ENCODE measurements at regions not wholly inside any gene's neighbourhood (a gene's known extent, or its start where the extent isn't known, plus 50 kb on each side); places are given as distances from the start of the nearest gene placed in this dataset.

- DNase-seq = no peak
Observed at GRCh38 chr17:72022328-72023275, 98.2 kb upstream of the SOX9 start.

DNA sequence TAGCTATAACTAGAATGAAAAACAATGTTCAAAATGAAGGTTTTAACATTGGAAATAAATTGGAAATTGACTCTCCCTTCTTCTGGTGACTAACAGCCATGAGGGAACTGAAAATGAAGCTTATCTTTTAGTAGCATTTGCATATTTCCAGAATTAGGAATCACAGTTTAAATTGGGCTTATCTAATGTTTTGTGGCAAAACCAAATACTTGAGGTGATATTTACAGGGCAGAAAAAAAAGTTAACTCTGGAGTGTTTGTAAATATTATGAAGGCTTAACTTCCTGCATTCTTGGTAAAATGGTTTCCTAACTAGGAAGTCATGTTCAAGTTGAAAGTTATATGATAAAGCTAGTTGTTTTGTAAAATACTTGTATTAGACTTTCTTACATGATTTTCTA is 96.4 kb upstream of the SOX9 start:
- DNase-seq = no peak

- no peak for DNase-seq
Observed at GRCh38 chr17:72025113-72025512, 95.7 kb upstream of the SOX9 start.

DNA sequence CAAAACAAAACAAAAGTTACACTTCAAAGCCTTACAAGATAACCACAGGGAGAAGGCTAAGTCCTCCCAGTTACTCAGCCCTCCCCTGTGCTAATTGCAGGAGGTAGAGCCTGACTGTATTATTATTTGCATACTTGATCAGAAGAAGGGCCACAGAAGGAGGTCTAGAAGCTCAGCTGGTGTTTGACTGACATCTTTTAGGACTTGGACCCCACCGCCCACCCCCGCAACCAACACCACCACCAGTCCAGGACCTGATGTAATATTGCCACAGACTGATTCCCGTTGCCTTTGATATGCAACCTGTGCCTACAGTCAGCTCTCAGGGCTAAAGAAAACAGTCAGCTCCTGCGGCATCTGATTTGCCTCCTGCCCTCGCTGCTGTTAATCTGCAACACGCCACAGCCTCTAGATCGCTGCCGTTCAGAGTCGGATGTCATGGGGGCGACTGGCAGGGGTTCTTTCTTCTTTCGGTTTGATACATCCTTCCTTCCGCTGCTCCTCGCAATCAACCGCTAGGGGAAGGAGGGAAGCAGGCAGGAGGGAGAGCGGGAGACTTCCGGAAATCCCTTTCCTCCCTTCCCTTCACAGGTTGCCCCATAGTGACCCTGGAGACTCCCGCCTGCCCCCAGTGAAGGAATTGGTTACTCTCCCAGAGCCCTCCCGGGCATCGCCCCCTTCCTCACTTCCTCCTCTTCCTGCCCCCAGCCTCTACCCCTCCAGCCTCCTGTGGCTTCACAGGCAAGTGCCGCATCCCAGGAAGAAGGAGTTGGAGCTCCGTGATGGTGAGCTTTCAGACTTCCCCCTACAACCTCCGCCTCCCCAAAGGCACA is 90.5 kb upstream of the SOX9 start:
- no peak for DNase-seq

GRCh38 chr17:72031219-72031884 is 89.5 kb upstream of the SOX9 start:
- no peak for DNase-seq

DNA sequence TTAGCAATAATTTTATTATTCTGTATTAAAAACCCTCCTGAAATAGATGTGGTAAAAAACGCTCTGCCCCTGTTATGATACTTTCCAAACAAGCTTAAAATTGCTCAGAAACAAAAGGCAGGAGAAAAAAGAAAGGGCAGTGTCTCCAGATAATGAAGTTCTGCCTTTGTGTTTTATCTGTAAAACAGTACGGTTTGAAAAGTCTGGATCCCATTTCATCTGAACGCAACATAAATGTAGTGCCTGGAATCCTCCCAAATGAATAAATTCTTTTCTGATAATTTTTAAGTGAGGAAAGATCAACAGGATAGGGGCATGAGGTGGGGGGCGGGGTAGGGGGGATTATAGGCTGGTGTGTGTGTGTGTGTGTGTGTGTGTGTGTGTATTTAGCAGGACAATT is 87.5 kb upstream of the SOX9 start:
- DNase-seq = no peak

GRCh38 chr17:72034000-72034399 is 86.8 kb upstream of the SOX9 start:
- no peak for DNase-seq

- no peak for DNase-seq
Observed at GRCh38 chr17:72038427-72038826, 82.4 kb upstream of the SOX9 start.

GRCh38 chr17:72039490-72039889 is 81.3 kb upstream of the SOX9 start:
- no peak for DNase-seq

GRCh38 chr17:72046178-72046577 is 74.6 kb upstream of the SOX9 start:
- no peak for DNase-seq

- no peak for DNase-seq
Observed at GRCh38 chr17:72046643-72047612, 73.9 kb upstream of the SOX9 start.

DNA sequence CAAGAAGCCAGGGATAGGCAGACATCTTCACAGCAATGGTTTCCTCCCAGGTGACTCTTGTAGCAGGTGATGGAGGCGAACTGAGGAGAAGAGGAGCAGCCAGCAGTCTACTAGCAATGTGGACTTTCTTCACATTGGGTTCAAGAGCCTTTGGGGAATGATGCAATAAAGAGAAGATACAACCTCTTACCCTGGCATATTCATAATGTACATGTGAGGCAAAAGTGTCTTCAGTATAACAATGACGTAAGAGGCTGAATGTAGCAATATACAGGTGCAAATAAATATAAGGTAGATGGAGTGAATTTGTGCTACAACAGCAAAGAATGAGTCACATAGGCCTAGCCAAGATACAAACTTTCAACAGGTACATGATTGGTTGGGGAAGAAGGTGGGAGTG is 70.9 kb upstream of the SOX9 start:
- no peak for DNase-seq

GRCh38 chr17:72053036-72053435 is 67.8 kb upstream of the SOX9 start:
- no peak for DNase-seq

DNA sequence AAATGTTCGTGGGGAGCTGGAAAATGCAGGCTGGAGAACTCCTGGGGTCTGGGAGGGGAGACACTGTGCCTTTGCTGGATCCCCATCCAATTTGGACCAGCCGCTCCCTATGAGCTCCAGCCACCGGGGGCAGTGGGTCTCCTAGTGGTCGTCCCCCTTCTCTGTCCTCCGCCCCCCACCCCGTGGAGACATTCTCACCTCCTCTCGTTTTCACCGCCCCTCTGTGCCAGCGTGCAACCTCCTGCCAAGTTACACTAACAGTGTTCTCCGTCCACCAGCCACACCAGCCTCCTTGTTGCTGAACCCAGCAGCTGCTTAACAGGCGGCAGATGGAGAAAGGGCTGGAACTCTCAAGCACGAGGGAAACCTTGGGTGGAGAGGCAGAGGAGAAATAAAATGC is 67.4 kb upstream of the SOX9 start:
- no peak for DNase-seq

GRCh38 chr17:72056155-72056554 is 64.7 kb upstream of the SOX9 start:
- no peak for DNase-seq

GRCh38 chr17:72056727-72057290 is 64.0 kb upstream of the SOX9 start:
- DNase-seq = no peak

GRCh38 chr17:72060084-72060483 is 60.7 kb upstream of the SOX9 start:
- no peak for DNase-seq

- DNase-seq = no peak
Observed at GRCh38 chr17:72063262-72063661, 57.6 kb upstream of the SOX9 start.

GRCh38 chr17:72063756-72064450 is 56.9 kb upstream of the SOX9 start:
- no peak for DNase-seq

DNA sequence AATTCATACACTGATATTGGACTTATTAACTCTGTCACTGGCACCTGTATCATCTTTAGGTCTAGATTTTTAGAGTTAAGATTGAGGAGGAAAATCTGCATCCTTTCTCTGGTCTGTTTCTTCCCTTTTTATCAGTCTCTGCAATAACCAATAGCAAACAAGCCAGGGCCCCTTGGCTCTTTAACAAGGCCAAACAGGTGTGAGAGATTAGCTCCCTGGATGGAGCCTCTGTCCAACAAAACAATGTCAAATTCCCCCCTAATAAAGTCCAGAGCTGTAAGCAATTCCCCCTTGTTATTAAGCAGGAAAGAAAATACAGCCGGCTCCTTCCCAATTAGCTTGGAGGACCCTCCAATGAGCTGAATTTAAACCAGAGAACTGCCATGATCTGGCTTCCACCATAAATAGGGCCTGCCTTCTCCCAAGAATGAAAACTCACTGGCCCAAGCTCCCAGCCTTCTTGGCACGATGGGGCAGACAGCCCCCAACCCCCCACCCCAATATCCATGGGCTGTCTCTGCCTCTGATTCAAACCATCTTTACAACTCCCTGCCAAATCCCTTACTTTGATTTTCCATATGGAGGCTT is 56.1 kb upstream of the SOX9 start:
- DNase-seq = no peak

- no peak for DNase-seq
Observed at GRCh38 chr17:72065556-72065955, 55.3 kb upstream of the SOX9 start.
